GM18507 (cell line): ENCODE measurements at regions not wholly inside any gene's neighbourhood (a gene's known extent, or its start where the extent isn't known, plus 50 kb on each side); places are given as distances from the start of the nearest gene placed in this dataset.

ENCODE experiments used
- DNase-seq: peaks from one replicate; pipeline ENCODE4 v3.0.0; 2011; ENCODE audit warnings: low read depth; ENCODE audit not compliant: insufficient read length; ENCODE audit errors: extremely low spot score
- FAIRE-seq: peaks from 2 replicates; lab custom pipeline; 2011; peaks lifted over from hg19 to GRCh38; lab: Jason Lieb, UNC

- FAIRE-seq: no peak
- DNase-seq: no peak
These were observed 589.0 kb downstream of the USP25 start for GRCh38 chr21:16318651-16319300.

- no peak for FAIRE-seq
- DNase-seq: no peak
These were observed 590.3 kb downstream of the USP25 start for GRCh38 chr21:16320110-16320509.

GRCh38 chr21:16322454-16322853 is 592.7 kb downstream of the USP25 start:
- no peak for FAIRE-seq
- no peak for DNase-seq

GRCh38 chr21:16323596-16323995 is 593.8 kb downstream of the USP25 start:
- DNase-seq (no peak), FAIRE-seq (no peak)

- no peak for FAIRE-seq
- no peak for DNase-seq
These were observed 594.8 kb downstream of the USP25 start for GRCh38 chr21:16324630-16325029.

- no peak for FAIRE-seq
- no peak for DNase-seq
These were observed 600.5 kb downstream of the USP25 start for GRCh38 chr21:16330082-16330907.

GRCh38 chr21:16330908-16331268 is 601.1 kb downstream of the USP25 start:
- FAIRE-seq: no peak

GRCh38 chr21:16337266-16337665 is 607.5 kb downstream of the USP25 start:
- DNase-seq (no peak), FAIRE-seq (no peak)

More at GRCh38 chr21:16330908-16331268, 601.1 kb downstream of the USP25 start:
- DNase-seq: no peak

- DNase-seq (no peak), FAIRE-seq (no peak)
These were observed 613.1 kb downstream of the USP25 start for GRCh38 chr21:16342932-16343331.

- no peak for FAIRE-seq
- DNase-seq: no peak
These were observed 614.0 kb downstream of the USP25 start for GRCh38 chr21:16343776-16344175.

- FAIRE-seq (no peak), DNase-seq (no peak)
These were observed 616.0 kb downstream of the USP25 start for GRCh38 chr21:16345757-16346156.

- no peak for FAIRE-seq
These were observed 617.4 kb downstream of the USP25 start for GRCh38 chr21:16347223-16347622.

GRCh38 chr21:16353764-16354163 is 624.0 kb downstream of the USP25 start:
- DNase-seq (no peak), FAIRE-seq (no peak)

More at GRCh38 chr21:16347223-16347622, 617.4 kb downstream of the USP25 start:
- no peak for DNase-seq

- DNase-seq (no peak), FAIRE-seq (no peak)
These were observed 628.2 kb downstream of the USP25 start for GRCh38 chr21:16357994-16358393.

- FAIRE-seq: no peak
- DNase-seq: no peak
These were observed 629.0 kb downstream of the USP25 start for GRCh38 chr21:16358784-16359183.

- no peak for DNase-seq
These were observed 633.3 kb downstream of the USP25 start for GRCh38 chr21:16363100-16363499.

GRCh38 chr21:16363518-16363917 is 633.7 kb downstream of the USP25 start:
- DNase-seq (no peak), FAIRE-seq (no peak)

More at GRCh38 chr21:16363100-16363499, 633.3 kb downstream of the USP25 start:
- FAIRE-seq: no peak

- FAIRE-seq: no peak
- no peak for DNase-seq
These were observed 636.4 kb downstream of the USP25 start for GRCh38 chr21:16366207-16366606.

GRCh38 chr21:16367079-16367478 is 637.3 kb downstream of the USP25 start:
- DNase-seq (no peak), FAIRE-seq (no peak)

- FAIRE-seq (no peak), DNase-seq (no peak)
These were observed 640.4 kb downstream of the USP25 start for GRCh38 chr21:16370186-16370585.

GRCh38 chr21:16372586-16372985 is 642.8 kb downstream of the USP25 start:
- DNase-seq (no peak), FAIRE-seq (no peak)
